GM12878 (cell line): ENCODE measurements at regions not wholly inside any gene's neighbourhood (a gene's known extent, or its start where the extent isn't known, plus 50 kb on each side); places are given as distances from the start of the nearest gene placed in this dataset.

Source experiments
- ATAC-seq: fragments of 200-7000 bp; cut with Tn5 transposase; 3 replicates; pipeline ENCODE4 v1.9.1; 2020; ENCODE audit warnings: mild to moderate bottlenecking, moderate library complexity
- BruUV-seq: library from RNA; stranded (reverse); fragments of 400-500 nt; replicated peaks from 2 replicates; lab custom pipeline; 2021; lab: Mats Ljungman, UMichigan
- CTCF ChIA-PET: fragments of 300-600 bp; sonication (Branson Sonifier 250); formaldehyde crosslinking; extraction: SDS; loops from one replicate; lab custom pipeline; 2021; ENCODE audit warnings: inconsistent platforms; lab: Yijun Ruan, JAX
- POLR2A ChIA-PET: fragments of 350-600 bp; formaldehyde crosslinking; extraction: SDS; loops from one replicate; lab custom pipeline; 2021; ENCODE audit warnings: inconsistent platforms; lab: Charles Lee
- RAD21 ChIA-PET: fragments of 300-600 bp; sonication (Branson Sonifier 250); formaldehyde crosslinking; loops from one replicate; lab custom pipeline; 2023; ENCODE audit warnings: antibody characterized with exemption; ENCODE audit not compliant: unreplicated experiment; lab: Charles Lee
- SMC1A ChIA-PET: fragments of 300-600 bp; sonication (Branson Sonifier 250); formaldehyde crosslinking; loops from one replicate; lab custom pipeline; 2023; ENCODE audit not compliant: unreplicated experiment, uncharacterized antibody; lab: Charles Lee
- DNase-seq: peaks from one replicate; pipeline ENCODE4 v3.0.0-alpha.2; 2011; ENCODE audit warnings: low read depth, low spot score
- FAIRE-seq: peaks from 3 replicates; lab custom pipeline; 2011; peaks lifted over from hg19 to GRCh38; lab: Jason Lieb, UNC
- H2AFZ ChIP-seq: 2 replicates; pipeline ENCODE4 v1.6.0; 2011; ENCODE audit warnings: low read depth, low read length, control low read depth; ENCODE audit not compliant: control insufficient read depth
- H3K27ac ChIP-seq: 2 replicates; pipeline ENCODE4 v1.5.1; 2011; ENCODE audit warnings: control low read depth; ENCODE audit not compliant: control insufficient read depth, insufficient read depth
- H3K27me3 ChIP-seq, 2 experiments: replicated peaks in 1 of 2; 2 replicates each; pipeline versions ENCODE4 v1.6.0 to v1.6.1; 2011; ENCODE audit warnings: low read length in 1 of 2; ENCODE audit not compliant: control insufficient read depth in 2 of 2, insufficient read depth in 2 of 2
- H3K36me3 ChIP-seq, 2 experiments: 2 replicates each; pipeline ENCODE4 v1.5.1; 2011; ENCODE audit warnings: low read length in 1 of 2; ENCODE audit not compliant: control insufficient read depth in 2 of 2, insufficient read depth in 2 of 2
- H3K4me1 ChIP-seq: 2 replicates; pipeline ENCODE4 v1.6.1; 2011; ENCODE audit warnings: mild to moderate bottlenecking, low read length, moderate library complexity, mixed read lengths; ENCODE audit not compliant: control insufficient read depth, insufficient read depth
- H3K4me2 ChIP-seq: 2 replicates; pipeline ENCODE4 v1.6.0; 2011; ENCODE audit warnings: control low read depth; ENCODE audit not compliant: control insufficient read depth, insufficient read depth
- H3K4me3 ChIP-seq: fragments of 200-600 bp; sonication (generic); 2 replicates; pipeline ENCODE4 v1.5.1; 2016
- H3K79me2 ChIP-seq: 2 replicates; pipeline ENCODE4 v1.6.0; 2011; ENCODE audit warnings: low read length; ENCODE audit not compliant: control insufficient read depth, insufficient read depth
- H3K9ac ChIP-seq: 2 replicates; pipeline ENCODE4 v1.8.0; 2011; ENCODE audit warnings: low read length, control low read depth, mixed read lengths; ENCODE audit not compliant: control insufficient read depth, insufficient read depth
- H3K9me3 ChIP-seq: replicated peaks from 3 replicates; pipeline ENCODE4 v1.5.1; 2011; ENCODE audit warnings: mild to moderate bottlenecking, low read length; ENCODE audit not compliant: control insufficient read depth, insufficient read depth
- H4K20me1 ChIP-seq: 2 replicates; pipeline ENCODE4 v1.6.0; 2011; ENCODE audit not compliant: control insufficient read depth, insufficient read depth
- CREB1 ChIP-seq: IDR thresholded peaks from 2 replicates; pipeline ENCODE4 v1.6.1; 2012; ENCODE audit warnings: low read depth, mild to moderate bottlenecking, inconsistent platforms
- GATAD2B ChIP-seq: fragments of 450-650 bp; conservative IDR thresholded peaks from 2 replicates; pipeline ENCODE4 v1.6.1; 2017; ENCODE audit warnings: low read depth, mild to moderate bottlenecking, moderate library complexity
- IKZF1 ChIP-seq: fragments of 450-650 bp; conservative IDR thresholded peaks from 2 replicates; pipeline ENCODE4 v1.6.1; 2017; ENCODE audit warnings: antibody characterized with exemption, mild to moderate bottlenecking
- IKZF2 ChIP-seq, 2 experiments: fragments of 450-650 bp; IDR thresholded peaks; 2 replicates each; pipeline ENCODE4 v1.6.1; 2017; ENCODE audit warnings: mild to moderate bottlenecking in 2 of 2, moderate library complexity in 2 of 2
- KAT2A ChIP-seq: conservative IDR thresholded peaks from 2 replicates; pipeline ENCODE4 v1.6.1; 2011; ENCODE audit warnings: low read depth, low read length; ENCODE audit not compliant: control insufficient read depth
- RUNX3 ChIP-seq: IDR thresholded peaks from 2 replicates; pipeline ENCODE4 v1.6.1; 2012; ENCODE audit warnings: low read length, inconsistent platforms
- SMAD5 ChIP-seq: IDR thresholded peaks from 2 replicates; pipeline ENCODE4 v1.6.1; 2016; ENCODE audit warnings: antibody characterized with exemption, low read depth
- SREBF2 ChIP-seq: IDR thresholded peaks from 2 replicates; pipeline ENCODE4 v1.6.1; 2012; ENCODE audit warnings: mild to moderate bottlenecking, low read length
- ZNF207 ChIP-seq: fragments of 450-650 bp; IDR thresholded peaks from 2 replicates; pipeline ENCODE4 v1.6.1; 2014; ENCODE audit warnings: antibody characterized with exemption, mild to moderate bottlenecking, borderline replicate concordance
- WGBS: methylation state at CpG from one replicate; pipeline ENCODE4 v1.1.6; 2016; ENCODE audit warnings: low lambda C conversion rate; ENCODE audit not compliant: insufficient replicate concordance, insufficient coverage; ENCODE audit errors: missing lambda C conversion rate; 5-methylcytosine and 5-hydroxymethylcytosine counted together
- in situ Hi-C: fragments of 300-500 bp; cut with MboI; formaldehyde crosslinking; loops from 9 replicates; pipeline ENCODE4 v1.14.3; 2018; ENCODE audit warnings: mixed read lengths
- intact Hi-C: fragments of 100-400 bp; cut with micrococcal nuclease; formaldehyde crosslinking; loops from one replicate; pipeline ENCODE4 v1.14.2; 2022; ENCODE audit not compliant: unreplicated experiment
- TF ChIP-seq, protein P1 (sequence below): fragments of 450-650 bp; IDR thresholded peaks from 2 replicates; pipeline ENCODE4 v1.6.1; 2017; ENCODE audit warnings: mild to moderate bottlenecking

DNA sequence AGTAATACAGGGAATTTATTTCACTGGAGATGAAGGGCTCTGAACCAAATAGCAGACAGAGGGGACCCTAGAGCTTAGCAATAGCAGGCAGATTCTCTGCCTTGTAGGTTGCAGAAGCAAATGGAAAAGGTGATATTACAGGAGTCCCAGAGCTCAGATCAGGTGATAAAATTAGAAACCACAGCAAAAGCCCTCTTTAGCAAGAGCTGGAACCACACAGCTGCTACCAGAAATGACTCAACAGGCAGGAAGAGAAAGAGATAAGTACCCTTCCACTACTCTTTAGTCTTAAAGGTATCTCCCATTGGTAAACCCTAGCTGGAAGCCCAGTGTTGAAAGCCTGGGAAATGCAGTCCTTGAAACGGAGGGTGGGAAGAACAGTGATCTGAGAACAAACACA is 535.6 kb upstream of the GHITM start (continued):
- TF ChIP-seq SMAD5 (no peak), KAT2A (no peak), CREB1 (no peak), GATAD2B (no peak), SREBF2 (no peak), ZNF207 (no peak)

DNA sequence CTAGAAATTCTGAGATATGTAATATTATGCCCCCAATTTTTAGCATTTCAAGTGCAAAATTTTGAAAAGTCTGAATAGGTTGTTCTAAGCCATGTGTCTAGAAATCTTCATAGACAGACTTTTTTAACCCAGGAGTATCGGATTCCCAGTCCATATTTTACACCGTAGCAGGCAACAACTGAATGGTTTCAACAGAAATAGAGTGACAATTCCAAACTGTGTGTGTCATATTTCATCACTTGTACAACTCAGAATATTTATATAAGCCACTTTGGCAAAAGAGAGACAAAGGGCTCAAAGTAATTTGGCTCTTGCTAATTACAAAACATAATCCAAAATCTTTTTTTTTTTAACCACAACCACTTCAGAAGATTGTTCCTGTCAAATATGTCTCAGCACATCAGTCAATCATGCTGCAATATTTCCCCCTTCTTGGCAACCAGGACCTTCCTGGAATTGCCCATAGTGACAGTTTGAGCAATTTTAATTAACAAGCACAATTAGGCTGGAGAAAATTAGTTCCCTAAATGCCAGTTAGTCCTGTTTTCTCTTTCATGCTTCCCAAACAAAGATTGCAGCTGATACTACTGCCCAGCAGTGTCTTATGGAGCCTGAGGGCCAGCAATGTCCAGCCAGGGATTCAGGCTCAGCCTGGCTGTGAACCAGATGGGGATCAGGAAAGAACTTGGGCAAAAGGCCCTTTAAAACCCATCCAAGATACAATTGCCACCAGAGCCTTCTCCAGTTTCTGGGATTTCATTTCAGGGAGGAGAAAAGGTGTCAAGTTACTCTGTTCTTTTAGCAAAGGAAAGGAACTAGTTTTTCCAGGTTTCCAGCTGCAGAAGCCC is 533.3 kb upstream of the GHITM start:
- WGBS, result 70% methylated on average over 2 of the region's 2 CpGs
- no TSS peak for BruUV-seq
- H3K9ac ChIP-seq, result no peak overlapping the region
- no peaks in the 10 kb centered on the region for H3K9me3 ChIP-seq
- ATAC-seq, result no peak
- H3K79me2 ChIP-seq, result no peaks in the 10 kb centered on the region
- ChIA-PET SMC1A (no interaction called here), CTCF (interaction anchor here (0.6 kb wide), 1 partner anchor 984 kb away, joined by 3 read pairs; no protein-coding TSS in a partner anchor), POLR2A (no interaction called here), RAD21 (interaction anchor here (1.6 kb wide), 1 partner anchor 101 kb away, joined by 3 read pairs; no protein-coding TSS in a partner anchor)
- no peak overlapping the region for H3K4me3 ChIP-seq
- intact Hi-C loops, result no loop called here
- peaks cover 8% of the 10 kb centered on the region; the same call in 1 of the 2 replicates for H3K4me1 ChIP-seq
- no peaks in the 10 kb centered on the region for H3K36me3 ChIP-seq
- TF ChIP-seq IKZF1 (no peak), RUNX3 (no peak), IKZF2 (IDR thresholded peaks at IDR 0.05) (no peak)
- TF ChIP-seq, protein P1, sequence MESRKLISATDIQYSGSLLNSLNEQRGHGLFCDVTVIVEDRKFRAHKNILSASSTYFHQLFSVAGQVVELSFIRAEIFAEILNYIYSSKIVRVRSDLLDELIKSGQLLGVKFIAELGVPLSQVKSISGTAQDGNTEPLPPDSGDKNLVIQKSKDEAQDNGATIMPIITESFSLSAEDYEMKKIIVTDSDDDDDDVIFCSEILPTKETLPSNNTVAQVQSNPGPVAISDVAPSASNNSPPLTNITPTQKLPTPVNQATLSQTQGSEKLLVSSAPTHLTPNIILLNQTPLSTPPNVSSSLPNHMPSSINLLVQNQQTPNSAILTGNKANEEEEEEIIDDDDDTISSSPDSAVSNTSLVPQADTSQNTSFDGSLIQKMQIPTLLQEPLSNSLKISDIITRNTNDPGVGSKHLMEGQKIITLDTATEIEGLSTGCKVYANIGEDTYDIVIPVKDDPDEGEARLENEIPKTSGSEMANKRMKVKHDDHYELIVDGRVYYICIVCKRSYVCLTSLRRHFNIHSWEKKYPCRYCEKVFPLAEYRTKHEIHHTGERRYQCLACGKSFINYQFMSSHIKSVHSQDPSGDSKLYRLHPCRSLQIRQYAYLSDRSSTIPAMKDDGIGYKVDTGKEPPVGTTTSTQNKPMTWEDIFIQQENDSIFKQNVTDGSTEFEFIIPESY, result no peak
- no peak overlapping the region for H3K4me2 ChIP-seq
- no peak for DNase-seq
- in situ Hi-C loops, result no loop called here
- H3K27me3 ChIP-seq, result no peaks in the 10 kb centered on the region
- no peaks in the 10 kb centered on the region for H4K20me1 ChIP-seq
- H2AFZ ChIP-seq, result no peak overlapping the region
- FAIRE-seq, result no peak
- H3K27ac ChIP-seq, result no peak overlapping the region
